HG03108 (cell line): ENCODE measurements at regions not wholly inside any gene's neighbourhood (a gene's known extent, or its start where the extent isn't known, plus 50 kb on each side); places are given as distances from the start of the nearest gene placed in this dataset.

Experiments
- ATAC-seq: cut with Tn5 transposase; IDR thresholded peaks from one replicate; pipeline ENCODE4 v1.9.1; 2021; ENCODE audit warnings: moderate library complexity; ENCODE audit not compliant: unreplicated experiment

GRCh38 chr12:34340534-34341361 lies 318.5 kb downstream of the ALG10 start:
- ATAC-seq, result no peak

DNA sequence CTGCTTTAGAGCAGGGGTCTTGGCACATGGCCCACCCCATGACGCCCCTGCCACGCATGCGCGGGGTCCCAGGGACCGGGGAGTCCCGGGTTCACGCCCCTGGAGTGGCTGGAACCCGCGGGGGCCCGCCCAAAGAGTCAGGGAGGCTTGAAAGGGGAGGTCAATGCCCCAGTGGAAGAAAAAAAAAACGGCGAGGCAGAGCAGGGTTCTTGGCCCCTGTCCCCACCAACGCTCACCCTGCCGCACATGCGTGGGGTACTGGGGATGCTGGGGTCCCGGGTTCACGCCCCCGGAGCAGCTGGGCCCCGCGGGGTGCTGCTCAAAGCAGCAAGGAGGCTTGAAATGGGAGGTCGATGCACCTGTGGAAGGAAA lies 319.1 kb downstream of the ALG10 start:
- no peak for ATAC-seq

DNA sequence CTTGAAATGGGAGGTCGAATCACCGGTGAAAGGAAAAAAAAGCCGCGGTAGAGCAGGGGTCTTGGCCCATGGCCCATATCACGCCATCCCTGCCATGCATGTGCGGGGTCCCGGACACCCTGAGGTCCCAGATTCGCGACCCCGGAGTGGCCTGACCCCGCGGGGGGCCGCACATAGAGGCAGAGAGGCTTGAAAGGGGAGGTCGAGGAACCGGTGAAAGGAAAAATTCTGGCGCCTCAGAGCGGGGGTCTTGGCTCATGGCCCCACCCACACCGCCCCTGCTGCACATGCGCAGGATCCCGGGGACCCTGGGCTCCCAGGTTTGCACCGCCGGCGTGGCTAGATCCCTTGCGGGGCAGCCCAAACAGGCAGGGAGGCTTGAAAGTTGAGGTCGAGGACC lies 319.8 kb downstream of the ALG10 start:
- no peak for ATAC-seq

- ATAC-seq, result no peak
Measured at GRCh38 chr12:34343345-34343744, 321.0 kb downstream of the ALG10 start.

- ATAC-seq, result no peak
Measured at GRCh38 chr12:34343766-34344165, 321.5 kb downstream of the ALG10 start.

DNA sequence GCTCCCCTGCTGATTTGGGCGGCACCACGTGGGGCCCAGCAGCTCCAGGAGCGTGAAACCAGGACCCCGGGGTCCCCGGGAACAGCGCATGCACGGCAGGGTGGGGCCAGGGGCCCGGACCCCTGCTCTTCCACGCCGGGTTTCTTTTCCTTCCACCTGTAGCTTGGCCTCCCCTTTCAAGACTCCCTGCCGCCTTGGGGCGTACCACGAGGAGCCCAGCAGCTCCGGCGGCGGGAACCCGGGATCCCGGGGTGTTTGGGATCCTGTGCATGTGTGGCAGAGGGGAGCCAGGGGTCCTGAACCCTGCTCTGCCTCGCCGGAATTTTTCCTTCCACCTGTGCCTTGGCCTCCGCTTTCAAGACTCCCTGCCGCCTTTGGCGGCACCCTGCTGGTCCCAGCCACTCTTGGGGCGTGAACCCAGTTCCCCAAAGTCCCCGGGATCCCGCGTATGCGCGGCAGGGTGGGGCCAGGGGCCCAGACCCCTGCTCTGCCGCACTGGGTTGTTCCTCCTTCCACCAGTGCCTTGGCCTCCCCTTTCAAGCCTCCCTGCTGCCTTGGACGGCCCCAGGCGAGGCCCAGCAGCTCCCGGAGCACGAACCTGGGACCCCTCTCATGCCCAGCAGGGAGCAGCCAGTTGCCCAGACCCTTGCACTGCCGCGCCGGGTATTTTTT lies 322.7 kb downstream of the ALG10 start:
- ATAC-seq, result no peak

- ATAC-seq, result no peak
Measured at GRCh38 chr12:34345801-34346200, 323.5 kb downstream of the ALG10 start.

- no peak for ATAC-seq
Measured at GRCh38 chr12:34346372-34347034, 324.2 kb downstream of the ALG10 start.

DNA sequence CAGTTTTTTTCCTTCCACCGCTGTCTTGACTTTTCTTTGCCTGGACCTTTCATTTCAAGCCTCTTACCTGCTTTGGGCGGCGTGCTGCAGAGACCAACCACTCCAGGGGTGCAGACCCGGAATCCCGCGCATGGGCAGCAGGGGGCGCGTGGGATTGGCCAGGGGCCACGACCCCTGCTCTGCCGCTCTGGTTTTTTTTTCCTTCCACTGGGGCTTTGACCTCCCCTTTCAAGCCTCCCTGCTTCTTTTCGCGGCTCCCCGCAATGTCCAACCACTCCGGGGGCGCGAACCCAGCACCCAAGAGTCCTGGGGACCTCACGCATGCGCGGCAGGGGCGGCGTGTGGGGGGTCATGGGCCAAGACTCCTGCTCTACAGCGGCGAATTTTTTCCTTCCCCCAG lies 325.1 kb downstream of the ALG10 start:
- no peak for ATAC-seq

- no peak for ATAC-seq
Measured at GRCh38 chr12:34348064-34348463, 325.8 kb downstream of the ALG10 start.

DNA sequence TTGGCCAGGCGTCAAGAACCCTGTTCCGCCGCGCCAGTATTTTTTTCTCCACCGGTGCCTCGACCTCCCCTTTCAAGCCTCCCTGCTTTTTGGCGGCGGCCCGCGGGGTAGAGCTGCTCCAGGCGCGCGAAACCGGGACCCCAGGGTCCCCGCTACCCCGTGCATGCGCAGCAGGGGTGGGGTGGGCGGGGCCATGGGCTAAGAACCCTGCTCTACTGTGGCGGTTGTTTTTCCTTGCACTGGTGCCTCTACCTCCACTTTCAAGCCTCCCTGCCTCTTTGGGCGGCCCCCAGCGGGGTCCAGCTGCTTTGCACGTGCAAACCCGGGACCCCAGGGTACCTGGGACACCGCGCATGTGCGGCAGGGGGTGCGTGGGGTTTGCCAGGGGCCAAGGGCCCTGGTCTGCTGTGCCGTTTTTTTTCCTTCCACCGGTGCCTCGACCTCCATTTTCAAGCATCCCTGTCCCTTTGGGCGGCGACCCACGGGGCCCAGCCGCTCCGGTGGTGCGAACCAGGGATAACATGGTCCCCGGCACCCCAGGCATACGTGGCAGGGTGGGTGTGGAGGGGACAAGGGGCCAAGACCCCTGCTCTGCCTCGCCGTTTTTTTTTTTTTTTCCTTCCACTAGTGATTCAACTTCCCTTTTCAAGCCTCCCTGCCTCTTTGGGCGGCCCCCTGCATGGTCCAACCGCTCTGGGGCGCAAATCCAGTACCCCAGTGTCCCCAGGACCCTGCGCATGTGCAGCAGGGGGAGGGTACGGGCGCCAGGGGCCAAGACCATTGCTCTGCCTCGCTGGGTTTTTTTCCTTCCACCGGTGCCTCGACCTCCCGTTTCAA lies 326.8 kb downstream of the ALG10 start:
- ATAC-seq, result no peak

GRCh38 chr12:34349673-34349961 lies 327.3 kb downstream of the ALG10 start:
- ATAC-seq, result no peak

- no peak for ATAC-seq
Measured at GRCh38 chr12:34350092-34351041, 328.1 kb downstream of the ALG10 start.

- no peak for ATAC-seq
Measured at GRCh38 chr12:34352098-34352497, 329.8 kb downstream of the ALG10 start.

DNA sequence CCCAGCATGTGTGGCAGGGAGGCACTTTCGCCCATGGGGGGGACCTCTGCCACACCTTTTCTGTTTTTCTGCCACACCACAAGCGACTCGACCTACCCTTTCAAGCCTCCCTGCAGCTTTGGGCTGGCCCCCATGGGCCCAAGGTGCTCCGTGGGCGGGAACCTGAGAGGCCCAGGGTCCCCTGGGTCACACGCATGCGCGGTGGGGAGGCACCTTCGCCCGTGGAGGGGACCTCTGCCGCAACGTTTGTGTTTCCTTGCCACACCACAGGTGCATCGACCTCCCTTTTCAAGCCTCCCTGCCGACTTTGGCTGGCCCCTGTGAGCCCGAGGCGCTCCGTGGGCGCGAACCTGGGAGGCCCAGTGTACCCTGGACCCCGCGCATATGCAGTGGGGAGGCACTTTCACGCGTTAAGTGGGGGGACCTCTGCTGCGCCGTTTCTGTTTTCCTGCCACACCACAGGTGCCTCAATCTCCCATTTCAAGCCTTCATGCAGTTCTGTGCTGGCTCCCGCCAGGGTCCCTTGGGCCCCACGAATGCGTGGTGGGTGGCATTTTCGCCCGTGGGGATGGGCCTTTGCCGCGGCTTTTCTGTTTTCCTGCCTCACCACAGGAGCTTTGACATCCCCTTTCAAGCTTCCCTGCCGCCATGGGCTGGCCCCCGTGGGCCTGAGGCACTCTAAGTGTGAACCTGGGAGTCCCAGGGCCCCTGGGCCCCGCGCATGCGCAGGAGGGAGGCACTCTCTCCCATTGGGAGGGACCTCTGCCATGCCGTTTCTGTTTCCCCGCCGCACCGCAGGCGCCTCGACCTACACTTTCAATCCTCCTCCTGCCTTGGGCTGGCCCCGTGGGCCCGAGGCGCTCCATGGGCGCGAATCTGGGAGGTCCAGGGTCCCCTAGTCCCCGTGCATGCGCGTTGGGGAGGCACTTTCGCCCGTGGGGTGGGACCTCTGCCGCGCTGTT lies 332.2 kb downstream of the ALG10 start:
- ATAC-seq, result no peak

DNA sequence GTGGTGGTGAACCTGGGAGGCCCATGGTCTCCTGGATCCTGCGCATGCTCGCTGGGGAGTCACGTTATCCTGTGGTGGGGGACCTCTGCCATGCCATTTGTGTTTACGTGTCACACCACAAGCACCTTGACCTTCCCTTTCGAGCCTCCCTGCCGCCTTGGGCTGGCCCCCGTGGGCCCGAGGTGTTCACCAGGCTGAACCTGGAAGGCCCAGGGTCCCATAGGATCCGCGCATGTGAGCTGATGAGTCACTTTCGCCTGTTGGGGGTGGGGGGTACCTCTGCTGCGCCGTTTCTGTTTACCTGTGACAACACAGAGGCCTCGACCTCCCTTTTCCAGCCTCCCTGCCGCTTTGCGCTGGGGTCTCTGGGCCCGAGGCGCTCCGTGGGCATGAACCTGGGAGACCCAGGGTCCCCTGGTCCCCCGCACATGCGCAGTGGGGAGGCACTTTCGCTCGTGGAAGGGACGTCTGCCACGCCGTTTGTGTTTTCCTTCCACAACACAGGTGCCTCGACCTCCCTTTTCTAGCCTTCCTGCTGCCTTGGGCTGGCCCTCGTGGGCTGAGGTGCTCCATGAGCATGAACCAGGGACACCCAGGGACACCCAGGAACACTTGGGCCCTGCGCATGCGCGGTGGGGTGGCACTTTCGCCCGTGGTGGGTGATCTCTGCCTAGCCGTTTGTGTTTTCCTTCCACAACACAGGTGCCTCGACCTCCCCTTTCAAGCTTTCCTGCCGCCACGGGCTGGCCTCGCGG lies 334.1 kb downstream of the ALG10 start:
- ATAC-seq, result no peak

DNA sequence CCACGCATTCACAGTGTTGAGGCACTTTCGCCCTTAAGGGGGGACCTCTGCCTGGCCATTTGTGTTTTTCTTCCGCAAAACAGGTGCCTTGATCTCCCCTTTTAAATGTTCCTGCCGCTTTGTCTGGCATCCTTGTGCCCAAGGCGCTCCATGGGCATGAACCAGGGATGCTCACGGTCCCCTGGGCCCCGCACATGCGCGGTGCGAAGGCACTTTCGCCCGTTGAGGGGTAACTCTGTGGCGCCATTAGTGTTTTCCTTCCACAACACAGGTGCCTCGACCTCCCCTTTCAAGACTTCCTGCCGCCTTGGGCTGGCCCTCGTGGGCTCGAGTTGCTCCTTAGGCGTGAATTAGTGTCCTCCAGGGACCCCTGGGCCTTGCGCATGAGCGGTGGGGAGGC lies 335.5 kb downstream of the ALG10 start:
- ATAC-seq, result no peak

- ATAC-seq, result no peak
Measured at GRCh38 chr12:34358198-34358597, 335.9 kb downstream of the ALG10 start.
